HuH-7.5 (cell line): ENCODE measurements at regions not wholly inside any gene's neighbourhood (a gene's known extent, or its start where the extent isn't known, plus 50 kb on each side); places are given as distances from the start of the nearest gene placed in this dataset.

Experiments used
- DNase-seq: peaks from one replicate; pipeline ENCODE4 v3.0.0; 2011; ENCODE audit warnings: low spot score

DNA sequence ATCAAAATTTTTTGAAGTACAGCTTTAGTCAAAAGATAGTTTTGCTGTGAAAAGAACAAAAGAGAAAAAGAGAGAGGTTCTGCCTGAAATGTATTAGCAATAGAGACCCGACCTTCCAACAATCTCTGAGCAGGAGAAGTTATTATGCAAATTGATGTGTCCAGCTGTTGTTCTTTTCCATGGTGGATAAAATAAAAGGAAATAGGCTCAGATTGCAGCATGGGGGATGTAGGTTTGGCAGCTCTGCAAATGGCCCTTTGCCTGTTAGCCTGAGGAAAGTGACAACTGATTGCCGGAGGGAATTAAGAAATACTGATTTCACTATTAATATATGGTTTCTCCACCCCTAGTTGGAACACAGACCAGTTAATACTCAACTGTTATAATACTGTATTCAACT, 1283.2 kb upstream of the NXPH2 start:
- DNase-seq = no peak

DNA sequence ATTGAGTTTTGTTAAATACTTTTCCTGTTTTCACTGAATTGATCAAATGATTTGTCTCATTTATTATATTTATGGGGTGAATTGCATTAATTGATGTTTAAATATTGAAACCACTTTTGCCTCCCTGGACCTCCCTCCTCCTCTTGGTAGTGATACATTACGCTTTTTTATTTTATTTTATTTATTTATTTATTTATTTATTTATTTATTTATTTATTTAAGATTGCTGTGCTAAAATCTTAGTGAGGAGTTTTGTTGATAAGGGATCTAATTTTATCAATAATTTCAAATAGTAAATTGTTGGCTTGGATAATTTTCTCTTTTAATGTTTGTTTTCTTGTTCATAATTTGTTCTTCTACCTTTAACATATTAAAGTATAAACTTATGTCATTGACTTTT, 1281.0 kb upstream of the NXPH2 start:
- DNase-seq = no peak

DNA sequence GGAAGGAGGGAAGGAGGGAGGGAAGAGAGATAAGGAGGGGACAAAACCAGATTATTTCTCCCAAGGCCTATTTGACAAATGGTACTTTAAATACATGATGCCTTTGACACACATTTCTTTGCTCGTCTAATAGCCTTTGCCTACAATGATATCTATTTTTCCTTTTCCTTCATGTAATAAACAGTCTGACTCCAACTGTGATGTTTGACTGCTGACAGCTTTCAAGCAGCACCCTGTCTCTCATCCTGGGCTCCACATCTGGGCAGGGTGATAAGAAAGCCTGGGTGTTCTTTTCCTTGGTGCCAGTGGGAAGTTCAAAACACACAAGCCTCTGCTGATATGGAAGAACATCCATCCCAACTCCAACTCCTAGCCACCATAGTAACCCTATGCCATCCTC, 1277.7 kb upstream of the NXPH2 start:
- no peak for DNase-seq

DNA sequence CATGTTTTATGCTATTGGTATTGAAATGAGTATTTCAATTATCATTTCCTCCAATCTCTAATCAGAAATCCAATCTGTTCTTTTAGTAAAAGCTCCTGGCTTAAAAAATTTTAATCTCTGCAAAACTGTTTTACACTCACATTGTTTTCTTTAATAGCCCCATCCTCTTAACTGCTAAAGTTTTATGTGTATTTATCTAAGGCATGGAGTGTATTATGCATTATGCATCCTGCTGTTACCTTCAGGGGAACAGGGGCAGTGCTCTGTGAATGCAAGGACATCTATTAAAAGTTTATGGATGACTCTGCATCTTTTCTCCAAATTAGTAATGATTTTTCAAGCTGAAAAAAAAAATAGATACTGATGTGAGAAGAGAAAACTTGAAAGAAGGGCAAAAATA, 1261.6 kb upstream of the NXPH2 start:
- DNase-seq = no peak

DNA sequence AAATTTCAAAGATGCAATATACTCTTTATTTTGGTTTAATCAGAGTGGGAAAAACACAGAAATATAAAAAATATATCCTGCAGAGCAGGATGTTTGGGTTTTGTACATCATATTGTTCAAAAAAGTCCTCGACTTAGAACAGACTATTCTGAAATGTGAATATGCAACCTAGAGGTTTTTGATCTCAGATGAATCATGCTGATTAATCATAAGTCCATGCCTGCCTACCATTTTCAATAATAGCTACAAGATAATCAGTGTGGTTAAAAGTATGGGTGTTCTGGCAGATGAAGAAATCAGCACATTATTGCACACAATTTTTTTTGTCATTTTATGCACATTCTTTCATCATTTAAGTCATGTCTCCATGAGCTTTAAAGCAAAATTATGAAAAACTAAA, 1261.0 kb upstream of the NXPH2 start:
- no peak for DNase-seq

GRCh38 chr2:140033638-140034037, 1253.4 kb upstream of the NXPH2 start:
- no peak for DNase-seq

GRCh38 chr2:140027966-140028365, 1247.8 kb upstream of the NXPH2 start:
- DNase-seq = no peak

DNA sequence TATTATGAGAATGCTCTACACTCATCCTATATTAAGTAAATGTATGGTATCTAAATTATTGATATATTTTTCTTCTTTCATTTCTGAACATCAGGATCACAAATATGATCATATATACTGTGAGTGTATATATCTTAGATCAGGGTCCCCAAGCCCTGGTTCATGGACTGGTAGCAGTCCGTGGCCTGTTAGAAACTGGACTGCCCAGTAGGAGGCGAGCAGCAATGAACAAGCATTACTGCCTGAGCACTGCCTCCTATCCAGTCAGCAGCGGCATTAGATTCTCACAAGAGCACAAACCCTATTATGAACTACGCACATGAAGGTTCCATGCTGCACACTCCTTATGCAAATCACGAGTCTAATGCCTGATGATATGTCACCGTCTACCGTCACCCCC, 1247.1 kb upstream of the NXPH2 start:
- no peak for DNase-seq

GRCh38 chr2:140023291-140023690, 1243.1 kb upstream of the NXPH2 start:
- no peak for DNase-seq

DNA sequence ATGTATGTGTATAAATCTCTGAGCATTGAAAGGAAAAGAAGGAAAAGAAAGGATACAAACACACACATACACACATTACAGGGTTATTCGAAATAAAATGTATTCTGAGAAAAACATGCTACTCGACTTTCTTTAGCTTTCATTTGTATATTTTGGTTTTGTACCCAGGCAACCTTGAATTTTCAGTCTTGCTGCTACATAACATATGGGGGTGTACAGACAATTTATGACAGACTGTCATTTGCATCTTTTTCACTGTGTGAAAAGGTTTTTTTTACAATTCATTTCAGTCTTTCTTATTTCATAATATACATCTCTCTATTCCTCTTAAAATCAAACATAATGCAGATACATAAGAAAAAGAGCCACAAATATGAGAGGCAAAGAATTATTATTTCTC, 1238.4 kb upstream of the NXPH2 start:
- no peak for DNase-seq

DNA sequence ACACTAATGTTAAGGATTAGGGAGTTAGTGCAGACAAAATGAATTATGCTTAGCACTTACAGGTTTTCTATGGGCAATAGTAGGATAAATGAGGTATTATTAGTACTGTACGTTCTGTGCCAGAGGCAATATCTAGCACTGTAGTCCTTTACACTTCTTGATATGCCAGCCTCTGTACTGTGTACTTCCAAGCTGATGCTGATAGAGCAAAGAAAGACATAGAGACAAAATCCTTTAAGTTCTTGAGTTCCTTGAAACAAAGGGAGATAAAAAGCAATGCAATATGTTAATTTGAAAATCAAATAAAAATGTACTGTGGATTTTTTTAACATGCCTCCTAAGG, 1234.0 kb upstream of the NXPH2 start:
- DNase-seq = no peak

GRCh38 chr2:140013545-140014203, 1233.5 kb upstream of the NXPH2 start:
- DNase-seq = no peak

DNA sequence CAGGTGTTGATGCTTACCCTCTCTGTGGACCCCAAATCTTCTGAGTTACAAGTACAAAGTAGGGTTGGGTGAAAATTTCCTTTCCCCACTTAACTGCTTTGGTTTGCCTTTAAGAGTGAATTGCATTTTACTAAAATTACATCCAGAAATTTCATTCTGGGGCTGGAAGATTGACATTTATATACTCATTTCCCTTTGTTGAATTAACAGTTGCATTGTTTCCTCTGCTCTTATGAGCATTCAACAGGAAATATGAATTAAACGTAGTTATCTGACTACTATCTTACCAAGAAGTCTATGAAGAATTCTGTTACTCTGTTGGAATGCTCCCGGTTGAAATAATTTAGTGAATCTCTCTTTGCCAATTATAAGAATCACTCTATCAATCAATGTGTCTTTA, 1231.1 kb upstream of the NXPH2 start:
- DNase-seq = no peak

- DNase-seq = no peak
These were observed 1221.9 kb upstream of the NXPH2 start for GRCh38 chr2:140002110-140002509.

GRCh38 chr2:139992711-139993345, 1212.6 kb upstream of the NXPH2 start:
- DNase-seq = no peak

- peak; percentile 20 for DNase-seq
These were observed 1211.9 kb upstream of the NXPH2 start for GRCh38 chr2:139992078-139992477.

- DNase-seq = no peak
These were observed 1210.6 kb upstream of the NXPH2 start for GRCh38 chr2:139990646-139991335.

DNA sequence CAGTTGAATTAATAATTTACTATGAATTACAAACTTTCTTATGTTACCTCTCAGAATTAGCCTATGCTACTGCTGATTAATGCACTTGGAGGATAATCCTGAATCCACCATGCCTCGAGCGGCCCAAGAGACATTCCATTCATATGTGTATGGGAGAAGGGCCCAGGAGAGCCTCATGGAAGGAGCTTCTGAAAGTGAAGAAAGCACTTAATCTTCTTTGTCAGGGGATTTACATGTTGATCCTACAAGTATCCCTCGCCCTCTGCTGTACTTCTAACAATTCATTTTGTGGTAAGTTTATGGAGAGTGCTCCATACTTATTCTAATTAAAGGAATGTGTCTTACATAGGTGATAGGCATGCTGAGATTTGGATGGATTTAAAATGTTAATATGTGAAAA, 1189.1 kb upstream of the NXPH2 start:
- no peak for DNase-seq

DNA sequence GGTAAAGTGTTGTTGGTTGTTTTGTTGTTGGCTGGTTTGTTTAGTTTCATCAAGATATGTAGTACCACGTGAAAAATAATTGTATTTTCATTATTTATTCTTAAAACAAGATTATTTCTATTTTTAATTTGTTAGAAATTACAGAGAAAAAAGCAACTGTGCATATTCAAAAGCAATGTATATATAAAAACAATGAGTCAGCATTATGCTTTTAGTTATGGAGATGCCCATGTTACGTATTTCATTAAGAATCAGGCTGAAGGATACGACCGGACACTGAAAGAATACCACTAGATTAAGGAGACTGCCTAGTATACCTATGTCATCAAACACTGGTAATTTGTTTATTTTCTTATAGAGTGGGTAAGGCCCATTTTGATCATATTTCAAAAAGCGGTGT, 1188.4 kb upstream of the NXPH2 start:
- no peak for DNase-seq

DNA sequence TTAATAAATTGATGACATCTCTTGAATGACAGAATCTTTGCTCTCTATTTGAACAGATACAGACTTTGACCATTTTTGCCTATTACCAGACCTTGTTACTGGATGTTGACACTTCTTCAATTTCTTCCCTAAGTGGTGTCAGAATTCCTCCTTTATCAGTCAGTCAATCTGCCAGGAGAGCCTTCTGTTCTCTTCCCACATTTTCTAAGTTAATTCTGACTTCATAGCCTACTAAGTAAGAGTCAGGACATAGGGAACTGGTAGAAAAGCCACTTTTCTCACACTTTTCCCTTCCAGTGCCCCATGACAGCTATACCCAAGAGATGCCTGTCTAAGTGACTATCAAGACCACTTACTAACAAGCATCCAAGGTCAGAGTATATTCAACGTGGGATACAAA, 1187.5 kb upstream of the NXPH2 start:
- DNase-seq = no peak

- DNase-seq = no peak
These were observed 1184.7 kb upstream of the NXPH2 start for GRCh38 chr2:139964721-139965440.

- DNase-seq = no peak
These were observed 1183.7 kb upstream of the NXPH2 start for GRCh38 chr2:139963863-139964355.
